Panc1 (cell line): ENCODE measurements at regions not wholly inside any gene's neighbourhood (a gene's known extent, or its start where the extent isn't known, plus 50 kb on each side); places are given as distances from the start of the nearest gene placed in this dataset.

Source experiments
- ATAC-seq: fragments of 200-7000 bp; cut with Tn5 transposase; 2 replicates; pipeline ENCODE4 v1.9.1; 2020; ENCODE audit warnings: mild to moderate bottlenecking, moderate library complexity
- BruUV-seq: library from RNA; stranded (reverse); fragments of 400-500 nt; replicated peaks from 2 replicates; lab custom pipeline; 2021; lab: Mats Ljungman, UMichigan
- CTCF ChIA-PET: fragments of 300-600 bp; sonication (Branson Sonifier 250); formaldehyde crosslinking; loops from one replicate; lab custom pipeline; 2022; ENCODE audit warnings: antibody characterized with exemption; lab: Charles Lee
- POLR2A ChIA-PET: fragments of 300-600 bp; sonication (Branson Sonifier 250); formaldehyde crosslinking; loops from one replicate; lab custom pipeline; 2022; ENCODE audit warnings: antibody characterized with exemption; lab: Charles Lee
- DNase-seq: peaks from one replicate; pipeline ENCODE4 v3.0.0-alpha.2; 2010; ENCODE audit warnings: low read depth, low spot score
- H3K27ac ChIP-seq: 2 replicates; pipeline ENCODE4 v1.5.1; 2011; ENCODE audit warnings: mild to moderate bottlenecking, low read length, inconsistent platforms
- H3K27me3 ChIP-seq: fragments of 200-500 bp; sonication (Bioruptor generic); 2 replicates; pipeline ENCODE4 v1.6.0; 2014; ENCODE audit warnings: low read length, inconsistent platforms; ENCODE audit not compliant: control insufficient read depth, insufficient read depth
- H3K36me3 ChIP-seq: fragments of 200-500 bp; sonication (Bioruptor generic); 2 replicates; pipeline ENCODE4 v1.5.1; 2014; ENCODE audit warnings: inconsistent platforms, mild to moderate bottlenecking, low read length, moderate library complexity; ENCODE audit not compliant: control insufficient read depth, insufficient read depth
- H3K4me1 ChIP-seq: 2 replicates; pipeline ENCODE4 v1.5.1; 2011; ENCODE audit warnings: inconsistent platforms, mild to moderate bottlenecking, low read length, moderate library complexity; ENCODE audit not compliant: control insufficient read depth, insufficient read depth
- H3K4me3 ChIP-seq, 2 experiments: 2 replicates each; pipeline ENCODE4 v1.5.1; 2011 to 2012; ENCODE audit warnings: low read depth in 2 of 2, low read length in 2 of 2, mild to moderate bottlenecking in 2 of 2, inconsistent platforms in 1 of 2, moderate library complexity in 1 of 2
- H3K9me3 ChIP-seq: fragments of 200-500 bp; sonication (Bioruptor generic); 2 replicates; pipeline ENCODE4 v1.5.1; 2014; ENCODE audit warnings: low read depth, mild to moderate bottlenecking, inconsistent platforms, low read length, moderate library complexity; ENCODE audit not compliant: control insufficient read depth, insufficient read depth
- POLR2AphosphoS5 ChIP-seq: IDR thresholded peaks from 2 replicates; pipeline ENCODE4 v1.6.1; 2012; ENCODE audit warnings: mild to moderate bottlenecking, low read depth, low read length, moderate library complexity
- REST ChIP-seq, 2 experiments: IDR thresholded peaks; 2 replicates each; pipeline ENCODE4 v1.6.1; 2011 to 2012; ENCODE audit warnings: low read depth in 2 of 2, control low read depth in 1 of 2, low read length in 1 of 2, mild to moderate bottlenecking in 1 of 2, moderate library complexity in 1 of 2; ENCODE audit not compliant: insufficient read depth in 1 of 2
- SIN3A ChIP-seq: IDR thresholded peaks from 2 replicates; pipeline ENCODE4 v1.6.1; 2012; ENCODE audit warnings: low read depth, mild to moderate bottlenecking, low read length, moderate library complexity, borderline replicate concordance; ENCODE audit not compliant: insufficient read depth
- TCF7L2 ChIP-seq: IDR thresholded peaks from 2 replicates; pipeline ENCODE4 v1.6.1; 2011; ENCODE audit warnings: mild to moderate bottlenecking, low read depth, low read length, inconsistent platforms
- in situ Hi-C: cut with HindIII; loops from 2 replicates; pipeline ENCODE4 v1.10.0; 2016; ENCODE audit warnings: low sequenced_read_pairs, low pct_unique_long_range_greater_than_20kb
- intact Hi-C: fragments of 100-400 bp; cut with micrococcal nuclease; formaldehyde crosslinking; loops from one replicate; pipeline ENCODE4 v1.10.0; 2022; ENCODE audit not compliant: unreplicated experiment
- TF ChIP-seq, protein P1 (sequence below): fragments of 450-650 bp; IDR thresholded peaks from 2 replicates; pipeline ENCODE4 v1.5.1; 2017; ENCODE audit warnings: mild to moderate bottlenecking

DNA sequence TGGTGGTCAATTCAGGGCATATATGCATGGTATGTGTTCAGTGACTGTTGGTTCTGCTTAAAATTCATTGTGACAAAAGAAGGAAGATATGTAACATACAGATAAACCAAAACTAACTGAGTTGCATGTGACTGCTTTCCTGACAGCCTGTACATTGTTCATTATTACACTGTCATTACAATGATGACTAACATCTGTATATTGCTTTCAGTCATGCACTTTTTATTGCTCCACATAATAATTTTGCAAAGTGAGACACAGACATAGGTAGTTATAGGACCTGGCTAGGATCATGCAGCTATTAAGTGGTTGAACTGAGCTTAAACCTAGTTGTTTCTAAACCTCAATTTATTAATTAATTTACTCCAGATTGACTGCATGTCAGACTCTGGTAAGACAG lies 703.2 kb downstream of the HDGFL1 start:
- Histone ChIP-seq H3K4me3 (no peak overlapping the region), H3K4me1 (no peaks in the 10 kb centered on the region), H3K9me3 (no peaks in the 10 kb centered on the region), H3K36me3 (no peaks in the 10 kb centered on the region), H3K27ac (no peak overlapping the region), H3K27me3 (no peaks in the 10 kb centered on the region)
- in situ Hi-C loops (no loop called here), intact Hi-C loops (no loop called here)
- ATAC-seq = no peak
- no TSS peak for BruUV-seq
- ChIA-PET CTCF (no interaction called here), POLR2A (no interaction called here)
- TF ChIP-seq, protein P1, sequence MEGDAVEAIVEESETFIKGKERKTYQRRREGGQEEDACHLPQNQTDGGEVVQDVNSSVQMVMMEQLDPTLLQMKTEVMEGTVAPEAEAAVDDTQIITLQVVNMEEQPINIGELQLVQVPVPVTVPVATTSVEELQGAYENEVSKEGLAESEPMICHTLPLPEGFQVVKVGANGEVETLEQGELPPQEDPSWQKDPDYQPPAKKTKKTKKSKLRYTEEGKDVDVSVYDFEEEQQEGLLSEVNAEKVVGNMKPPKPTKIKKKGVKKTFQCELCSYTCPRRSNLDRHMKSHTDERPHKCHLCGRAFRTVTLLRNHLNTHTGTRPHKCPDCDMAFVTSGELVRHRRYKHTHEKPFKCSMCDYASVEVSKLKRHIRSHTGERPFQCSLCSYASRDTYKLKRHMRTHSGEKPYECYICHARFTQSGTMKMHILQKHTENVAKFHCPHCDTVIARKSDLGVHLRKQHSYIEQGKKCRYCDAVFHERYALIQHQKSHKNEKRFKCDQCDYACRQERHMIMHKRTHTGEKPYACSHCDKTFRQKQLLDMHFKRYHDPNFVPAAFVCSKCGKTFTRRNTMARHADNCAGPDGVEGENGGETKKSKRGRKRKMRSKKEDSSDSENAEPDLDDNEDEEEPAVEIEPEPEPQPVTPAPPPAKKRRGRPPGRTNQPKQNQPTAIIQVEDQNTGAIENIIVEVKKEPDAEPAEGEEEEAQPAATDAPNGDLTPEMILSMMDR = no peak
- TF ChIP-seq TCF7L2 = no peak
- TF ChIP-seq SIN3A = no peak
- TF ChIP-seq POLR2AphosphoS5 = no peak
- TF ChIP-seq REST (IDR thresholded peaks at IDR 0.05; ENCODE audit: insufficient read depth in 1 of 2, low read depth in 2 of 2, low read length in 1 of 2) = no peak
- no peak for DNase-seq

DNA sequence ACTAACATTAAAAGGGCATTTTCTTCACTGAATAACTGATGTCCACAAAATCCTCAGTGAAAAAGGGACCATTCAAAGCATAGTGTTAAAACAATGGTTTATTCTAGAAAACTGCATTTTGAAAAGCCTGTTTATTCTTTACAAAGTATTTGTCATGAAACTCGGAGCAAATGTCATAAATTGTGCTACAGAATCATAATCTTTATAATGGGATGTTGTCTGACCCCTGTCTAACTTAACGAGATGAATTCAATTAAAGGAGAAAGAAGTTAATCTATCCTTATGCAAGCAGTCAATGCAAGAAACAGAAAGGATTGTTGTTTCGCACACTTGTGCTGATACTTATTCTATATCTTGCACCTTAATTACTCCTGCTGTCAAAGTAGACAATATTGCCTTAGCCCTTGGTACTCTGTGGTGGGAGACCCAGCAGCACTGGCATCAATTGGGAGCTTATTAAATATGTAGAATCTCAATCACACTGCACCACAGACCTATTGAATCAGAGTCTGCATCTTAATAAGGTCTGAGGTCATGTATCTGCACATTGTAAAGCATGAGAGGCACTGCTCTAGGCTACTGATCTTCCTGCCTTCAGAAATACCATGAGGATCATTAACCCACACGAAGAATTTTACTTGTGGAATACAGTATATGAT lies 708.3 kb downstream of the HDGFL1 start:
- POLR2A ChIA-PET = no interaction called here
- no peak for DNase-seq
- Histone ChIP-seq H3K27ac (no peak overlapping the region), H3K36me3 (no peaks in the 10 kb centered on the region), H3K4me1 (no peaks in the 10 kb centered on the region), H3K27me3 (no peaks in the 10 kb centered on the region), H3K4me3 (no peak overlapping the region), H3K9me3 (no peaks in the 10 kb centered on the region)
- TF ChIP-seq POLR2AphosphoS5 = no peak
- no peak for TF ChIP-seq REST (IDR thresholded peaks at IDR 0.05; ENCODE audit: insufficient read depth in 1 of 2, low read depth in 2 of 2, low read length in 1 of 2)
- no peak for TF ChIP-seq TCF7L2
- TF ChIP-seq SIN3A = no peak
- TF ChIP-seq, protein P1 = no peak
- intact Hi-C loops = no loop called here
- ATAC-seq = no peak
- BruUV-seq = no TSS peak
- CTCF ChIA-PET = no interaction called here
- in situ Hi-C loops = no loop called here
